Stimulated activated CD4-positive, alpha-beta T cell treated with anti-CD3 and anti-CD28 coated beads, Interleukin-2, amount 100 ng/mL, for 48 hours (primary cell): ENCODE measurements at regions not wholly inside any gene's neighbourhood (a gene's known extent, or its start where the extent isn't known, plus 50 kb on each side); places are given as distances from the start of the nearest gene placed in this dataset.

Experiments
- DNase-seq, 2 donors: peaks; one replicate each; pipeline ENCODE4 v3.0.0-alpha.2; 2020

DNA sequence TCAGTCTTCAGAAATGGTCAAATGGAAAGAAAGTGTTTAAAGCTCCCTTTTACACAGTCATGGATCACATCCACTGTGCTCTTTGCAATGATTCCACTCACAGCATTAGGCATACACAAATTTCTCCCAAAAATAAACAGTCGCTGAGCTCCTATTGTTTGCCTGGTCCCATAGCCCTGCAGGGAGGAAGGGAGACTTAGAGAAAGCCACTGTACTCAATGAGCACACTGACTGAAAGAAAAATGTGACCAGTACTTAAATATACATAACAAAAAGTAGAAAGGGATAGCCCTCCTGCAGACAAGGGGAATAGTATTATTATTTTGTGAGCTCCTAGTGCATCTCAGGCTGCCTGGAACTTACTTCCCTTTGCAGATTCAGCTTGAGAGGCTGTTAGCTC is 853.2 kb downstream of the GRID1 start:
- DNase-seq, result no peak

DNA sequence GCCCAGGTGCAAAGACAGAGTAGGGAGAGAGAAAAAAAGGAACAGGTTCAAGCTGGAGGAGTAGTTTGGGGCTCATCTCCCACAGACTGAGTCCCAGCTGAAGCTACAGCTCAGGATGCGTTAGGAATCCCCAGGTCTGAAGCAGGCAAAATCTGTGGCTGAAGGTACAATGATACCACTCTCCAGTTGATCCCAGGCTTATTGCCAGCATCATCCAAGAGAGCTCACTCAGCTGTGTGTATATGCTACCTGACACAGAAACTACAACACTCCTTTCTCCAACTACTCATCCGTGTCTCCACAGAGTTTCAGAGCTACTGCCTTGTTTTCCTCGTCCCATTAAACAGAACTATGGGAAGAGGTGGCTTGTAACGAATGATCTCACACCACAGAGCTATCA is 851.3 kb downstream of the GRID1 start:
- DNase-seq, result no peak

DNA sequence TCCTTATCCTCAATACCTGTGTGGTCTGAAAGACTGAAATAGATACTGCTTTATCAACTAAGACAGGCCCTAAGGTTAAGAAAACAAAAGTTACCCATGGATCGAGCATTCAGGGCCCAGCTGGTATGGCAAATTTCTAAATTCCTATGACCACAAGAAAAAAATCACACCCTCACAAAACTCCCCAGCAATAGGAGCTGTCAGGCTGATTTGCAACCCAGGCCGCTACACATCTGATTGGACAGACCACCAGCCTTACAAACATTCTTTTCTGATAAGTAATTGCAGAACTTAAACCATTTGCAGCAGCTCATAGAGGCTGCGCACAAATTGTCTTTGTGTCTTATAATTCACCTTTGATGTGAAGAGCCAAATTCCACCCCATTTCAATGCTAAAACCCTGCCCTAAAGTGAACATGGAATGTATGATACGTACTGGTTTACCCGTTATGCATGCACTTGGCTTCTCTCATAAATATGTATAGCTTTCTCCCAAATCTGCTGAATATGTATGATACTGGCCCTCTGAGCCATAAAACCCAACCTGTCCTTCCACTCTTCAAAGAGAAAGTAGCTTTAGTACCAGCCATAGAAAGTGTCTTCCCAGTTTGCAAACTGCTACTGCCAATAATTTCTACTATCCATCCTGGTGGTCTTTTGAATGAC is 842.5 kb downstream of the GRID1 start:
- no peak for DNase-seq

DNA sequence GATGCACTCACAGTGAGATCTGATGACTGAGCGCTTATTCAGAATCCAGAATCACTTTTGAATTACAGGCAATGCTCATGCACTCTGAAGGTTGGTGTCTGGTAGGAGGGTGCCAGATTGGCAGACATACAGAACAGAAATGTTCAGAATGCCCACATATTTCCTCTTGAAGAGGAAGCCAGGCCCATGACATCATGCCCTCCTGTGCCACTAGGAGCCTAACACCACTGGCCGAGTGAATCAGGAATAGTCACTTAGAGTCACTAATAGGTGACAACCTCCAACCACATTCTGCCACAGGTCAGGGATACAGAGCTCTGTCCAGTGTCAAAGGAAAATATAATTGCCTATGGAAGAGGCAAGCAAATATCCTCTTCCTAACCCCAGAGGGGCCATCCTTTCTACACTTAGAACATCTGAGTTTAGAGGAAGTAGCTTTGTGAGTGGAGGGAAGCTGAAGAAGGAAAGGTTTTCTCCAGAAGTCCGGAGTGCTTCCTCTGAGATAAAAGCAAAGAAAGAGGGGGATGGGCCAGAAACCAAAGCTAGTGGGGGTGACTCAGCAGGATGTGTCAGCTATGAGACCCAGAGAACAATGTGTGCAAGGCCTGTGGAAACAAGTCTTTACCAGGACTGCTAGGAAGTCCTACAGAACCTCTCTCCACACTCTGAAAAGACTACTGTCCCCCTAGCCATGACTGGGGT is 838.8 kb downstream of the GRID1 start:
- no peak for DNase-seq

DNA sequence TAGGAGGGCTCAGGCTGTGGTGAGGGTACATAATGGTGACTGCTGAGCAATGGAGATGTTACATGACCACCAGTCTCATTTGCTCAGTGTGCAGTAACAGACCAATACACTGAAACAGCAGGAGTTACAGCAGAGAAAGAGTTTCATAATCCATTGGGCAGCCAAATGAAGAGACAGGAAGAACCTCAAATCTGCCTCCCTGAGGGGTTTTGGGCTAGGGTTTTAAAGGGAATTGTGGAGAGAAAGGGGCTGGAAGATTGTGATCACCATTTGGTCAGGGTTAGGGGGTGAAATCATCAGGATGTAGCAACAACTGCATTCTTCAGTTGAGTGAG is 838.3 kb downstream of the GRID1 start:
- no peak for DNase-seq

DNA sequence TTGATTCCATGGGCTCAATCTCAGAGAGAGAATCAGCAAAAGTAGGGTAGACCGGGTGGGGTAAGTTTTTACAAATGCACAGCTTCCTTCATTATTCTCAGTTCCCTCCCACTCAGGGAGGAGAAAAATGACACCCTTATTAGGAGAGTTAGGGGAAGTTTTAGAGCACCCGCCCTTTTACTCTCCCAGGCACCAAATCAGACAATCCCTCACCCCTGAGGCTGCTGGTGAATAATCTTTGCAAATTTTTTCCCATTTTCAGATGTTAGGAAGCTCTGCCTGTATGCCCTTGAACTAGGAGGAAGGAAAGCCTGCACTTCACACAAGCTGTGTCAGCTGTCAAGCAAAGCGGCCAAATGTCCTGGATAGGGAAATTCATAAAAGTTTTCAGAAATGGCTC is 834.9 kb downstream of the GRID1 start:
- DNase-seq, result no peak

DNA sequence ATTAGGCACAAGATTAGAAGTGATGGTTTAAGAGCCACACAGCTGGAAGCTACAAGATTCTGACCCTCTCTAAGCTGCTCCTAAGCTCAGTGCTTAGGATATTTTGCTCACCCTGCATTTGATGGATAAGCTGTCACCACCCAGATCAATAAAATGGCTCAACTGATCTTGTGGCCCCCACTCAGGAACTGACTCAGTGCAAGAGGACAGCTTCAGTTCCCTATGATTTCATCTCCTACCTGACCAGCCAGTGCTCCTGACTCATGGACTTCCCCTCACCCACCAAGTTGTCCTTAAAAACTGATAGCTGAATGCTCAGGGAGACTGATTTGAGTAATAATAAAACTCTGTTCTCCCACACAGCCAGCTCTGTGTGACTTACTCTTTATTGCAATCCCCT is 833.8 kb downstream of the GRID1 start:
- no peak for DNase-seq

DNA sequence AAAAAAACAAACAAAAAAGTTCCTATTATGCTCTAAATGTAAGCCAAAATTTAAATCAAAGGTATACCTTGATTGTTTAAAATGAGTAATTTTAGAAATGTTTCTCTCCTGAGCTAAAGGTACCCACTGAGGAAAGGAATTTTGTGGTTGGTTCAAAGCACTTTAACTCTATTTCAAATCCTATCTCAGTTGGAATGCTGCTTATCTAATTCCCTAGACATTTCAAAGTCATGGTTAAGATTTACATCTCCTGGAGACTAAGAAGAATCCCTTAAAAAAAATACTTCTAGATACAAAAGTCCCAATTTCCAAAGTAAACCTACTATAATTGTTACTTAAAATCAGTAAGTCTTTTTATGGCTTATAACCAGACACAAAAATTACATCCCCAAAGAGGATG is 830.7 kb downstream of the GRID1 start:
- DNase-seq, result no peak

DNA sequence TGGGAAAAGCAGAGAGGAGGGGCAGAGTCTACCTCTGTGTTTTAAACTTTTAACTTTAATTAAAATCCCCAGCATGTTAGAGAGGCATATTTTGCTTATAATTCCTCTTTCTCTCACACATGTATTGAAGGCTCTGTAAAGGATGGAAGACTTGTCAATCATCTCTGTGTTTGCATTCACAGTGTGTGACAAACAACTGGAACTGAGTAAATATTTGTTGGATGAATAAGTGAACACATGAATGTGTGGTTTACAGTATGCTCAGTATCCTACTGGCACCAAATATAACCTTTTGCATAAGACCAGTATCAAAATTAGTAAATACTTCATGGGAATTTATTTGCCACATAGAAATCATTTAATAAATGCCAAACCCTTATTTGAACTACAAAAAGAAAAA is 829.0 kb downstream of the GRID1 start:
- DNase-seq, result no peak

DNA sequence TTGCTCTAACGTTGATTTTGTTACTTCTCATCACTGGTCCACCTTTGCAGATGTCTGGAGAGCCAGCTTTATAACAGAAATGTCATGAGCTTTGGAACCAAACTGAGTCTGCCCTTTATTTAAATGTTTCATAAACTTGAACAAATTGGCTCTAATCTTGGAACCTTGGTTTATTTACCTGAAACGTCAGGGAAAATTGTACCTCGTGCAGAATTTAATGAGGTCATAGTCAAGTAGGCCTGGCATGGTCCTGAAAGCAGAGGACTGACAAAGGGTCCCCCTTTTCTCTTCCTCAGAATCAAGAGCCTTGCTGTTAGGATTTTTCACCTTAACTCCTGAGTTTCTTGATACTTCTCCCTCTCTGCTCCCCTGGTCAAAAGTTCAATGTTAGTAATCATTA is 828.0 kb downstream of the GRID1 start:
- no peak for DNase-seq

DNA sequence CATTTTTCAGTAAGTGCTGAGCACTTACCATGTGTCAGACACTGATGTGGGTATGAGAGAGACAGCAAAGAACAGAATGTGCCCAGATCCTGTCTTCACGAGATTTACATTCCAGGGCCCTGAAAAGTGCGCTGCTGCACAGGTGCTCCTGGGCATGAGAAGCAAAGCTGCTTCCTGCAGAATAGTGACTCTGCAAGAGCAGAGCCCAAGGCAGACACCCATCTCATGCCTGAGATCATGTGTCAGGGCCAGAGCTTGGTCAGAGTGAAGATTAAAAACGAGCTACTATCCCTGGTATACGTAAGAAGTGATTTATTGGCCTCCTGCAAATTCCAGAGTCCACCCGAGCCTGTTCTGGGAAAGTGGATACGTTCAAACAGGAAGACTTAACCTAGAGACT is 824.4 kb downstream of the GRID1 start:
- DNase-seq, result no peak

DNA sequence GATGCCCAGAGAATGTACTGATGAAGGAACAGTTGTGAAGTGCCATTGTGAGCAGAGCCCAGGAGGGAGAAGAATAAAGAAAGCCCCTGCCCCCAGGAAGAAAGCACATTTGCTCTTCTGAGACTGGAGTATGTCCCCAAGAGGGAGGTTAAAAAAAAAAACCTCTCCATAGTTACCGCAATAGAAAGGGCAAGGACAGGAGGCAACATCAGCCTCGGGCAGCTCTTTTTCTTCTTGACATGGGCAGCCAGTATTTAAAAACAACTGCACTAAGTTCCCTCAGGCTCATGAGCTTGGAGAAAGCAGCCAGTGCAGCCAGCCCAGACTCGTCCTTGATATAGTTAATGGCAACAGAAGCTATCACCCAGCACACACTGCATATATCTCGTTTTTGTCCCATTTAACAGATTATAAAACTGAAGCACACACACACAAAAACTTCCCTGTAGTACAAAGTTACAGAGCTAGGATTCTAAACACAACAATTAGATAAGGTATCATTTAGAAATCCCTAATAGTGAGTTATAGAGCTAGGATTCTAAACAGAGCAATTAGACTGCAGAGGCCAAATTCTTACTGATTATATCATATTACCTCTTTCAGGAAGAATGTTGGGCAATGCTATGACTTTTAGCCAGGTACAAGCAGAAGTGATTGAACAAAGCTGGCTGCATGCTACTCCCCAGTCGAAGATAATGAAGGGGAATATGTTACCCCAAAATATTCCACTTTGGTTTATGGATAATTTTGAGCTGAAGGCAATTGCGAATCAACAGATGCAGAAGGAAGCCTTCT is 823.5 kb downstream of the GRID1 start:
- no peak for DNase-seq

DNA sequence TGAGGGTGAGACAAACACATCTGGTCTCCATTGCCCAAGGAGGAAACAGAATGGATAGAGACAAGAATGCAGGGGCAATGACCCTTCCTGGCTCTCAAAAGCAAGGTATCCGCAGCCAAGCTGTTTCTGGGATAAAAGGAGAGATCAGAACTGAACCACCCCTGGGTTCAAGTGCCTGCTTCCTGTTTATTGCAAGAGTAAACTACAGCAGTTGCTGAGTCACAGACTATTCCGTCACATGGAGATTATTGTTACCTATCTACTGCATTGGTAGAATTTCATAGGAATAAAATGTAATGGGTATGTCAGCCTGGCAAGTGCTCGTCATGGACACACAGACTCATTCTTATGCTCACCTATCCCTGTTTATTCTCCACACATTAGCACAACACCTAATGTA is 821.6 kb downstream of the GRID1 start:
- no peak for DNase-seq

DNA sequence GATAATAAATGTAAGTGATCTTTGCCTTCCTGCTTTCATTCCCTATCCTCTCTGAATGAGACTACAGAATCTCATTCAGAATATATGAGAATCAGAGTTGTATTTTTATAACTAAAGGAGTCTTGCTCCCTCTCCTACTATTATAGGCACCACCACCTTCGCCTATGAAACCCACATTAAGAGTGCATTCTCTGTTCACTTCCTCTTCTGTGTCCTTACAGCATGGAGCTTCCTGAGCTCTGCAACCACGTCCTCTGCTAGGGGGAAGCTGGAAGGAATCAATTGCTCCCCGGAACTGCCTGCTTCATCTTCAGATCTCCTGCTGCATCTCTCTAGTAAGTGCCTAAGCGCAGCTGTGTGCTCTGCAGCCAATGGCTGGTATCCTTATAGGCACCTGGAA is 820.7 kb downstream of the GRID1 start:
- DNase-seq, result no peak

DNA sequence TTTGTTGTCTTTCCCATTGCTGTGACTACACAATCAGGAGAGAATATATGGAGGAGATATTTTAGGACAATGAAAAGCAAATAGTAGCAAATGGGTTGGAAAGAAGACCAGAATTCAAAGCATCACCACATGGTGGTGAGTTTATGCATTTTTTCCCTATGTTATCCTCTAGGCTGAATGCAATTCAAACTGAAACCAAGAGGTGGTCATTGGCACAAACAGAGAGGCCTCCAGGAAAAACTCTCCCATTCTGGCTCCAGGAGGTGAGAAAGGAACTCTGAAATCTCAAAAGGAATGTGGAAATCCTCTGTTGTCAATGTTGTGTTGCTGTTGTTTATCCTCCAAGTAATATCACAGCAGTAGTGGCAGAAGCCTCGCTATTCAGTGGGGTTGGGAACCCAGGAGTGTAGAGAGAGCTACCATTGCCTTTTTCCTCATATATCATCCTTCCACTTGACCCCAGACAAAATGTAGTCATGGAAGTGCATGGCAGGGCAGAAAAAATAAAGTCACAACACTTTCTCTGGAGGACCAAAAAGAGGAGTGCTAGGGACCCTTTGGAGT is 819.1 kb downstream of the GRID1 start:
- no peak for DNase-seq

DNA sequence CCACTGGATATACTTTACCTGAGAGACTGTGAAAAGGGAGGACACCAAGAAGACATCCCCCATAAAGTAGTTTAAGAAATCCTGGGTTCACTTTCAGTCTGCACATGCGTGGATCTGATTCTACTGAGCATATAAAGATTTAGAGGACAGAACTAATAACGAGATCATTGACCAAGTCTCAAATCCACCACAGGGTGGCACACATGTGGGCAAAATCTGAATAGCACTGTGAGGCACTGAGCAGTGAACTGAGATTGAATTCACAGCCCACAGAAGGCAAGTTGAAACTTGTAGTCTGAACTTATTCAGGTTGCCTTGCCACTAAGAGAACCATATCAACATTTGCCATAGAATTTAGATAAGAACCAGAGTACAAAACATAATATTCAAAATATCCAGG is 818.6 kb downstream of the GRID1 start:
- DNase-seq, result no peak
